GM20431 (cell line): ENCODE measurements at regions not wholly inside any gene's neighbourhood (a gene's known extent, or its start where the extent isn't known, plus 50 kb on each side); places are given as distances from the start of the nearest gene placed in this dataset.

Experiments
- in situ Hi-C: fragments of 300-500 bp; cut with MseI, MboI; formaldehyde crosslinking; loops from one replicate; pipeline ENCODE4 v1.15.0; 2020; ENCODE audit warnings: low sequenced_read_pairs; ENCODE audit not compliant: unreplicated experiment

GRCh38 chr18:51510020-51510419, 312.5 kb upstream of the MEX3C start:
- in situ Hi-C loops, result no loop called here

GRCh38 chr18:51513517-51513916, 316.0 kb upstream of the MEX3C start:
- in situ Hi-C loops, result no loop called here

GRCh38 chr18:51514128-51514527, 316.6 kb upstream of the MEX3C start:
- in situ Hi-C loops, result no loop called here

- in situ Hi-C loops, result no loop called here
Observed at GRCh38 chr18:51516478-51517038, 319.1 kb upstream of the MEX3C start.

- in situ Hi-C loops, result no loop called here
Observed at GRCh38 chr18:51519571-51519970, 322.1 kb upstream of the MEX3C start.

- in situ Hi-C loops, result no loop called here
Observed at GRCh38 chr18:51520676-51521180, 323.2 kb upstream of the MEX3C start.

- in situ Hi-C loops, result no loop called here
Observed at GRCh38 chr18:51522338-51522737, 324.9 kb upstream of the MEX3C start.

GRCh38 chr18:51522821-51523220, 325.3 kb upstream of the MEX3C start:
- in situ Hi-C loops, result no loop called here

- in situ Hi-C loops, result no loop called here
Observed at GRCh38 chr18:51523671-51524070, 326.2 kb upstream of the MEX3C start.

- in situ Hi-C loops, result no loop called here
Observed at GRCh38 chr18:51525453-51526225, 328.2 kb upstream of the MEX3C start.

- in situ Hi-C loops, result no loop called here
Observed at GRCh38 chr18:51527826-51528225, 330.3 kb upstream of the MEX3C start.

- in situ Hi-C loops, result no loop called here
Observed at GRCh38 chr18:51531501-51531900, 334.0 kb upstream of the MEX3C start.

- in situ Hi-C loops, result no loop called here
Observed at GRCh38 chr18:51537487-51537886, 340.0 kb upstream of the MEX3C start.

GRCh38 chr18:51540562-51540961, 343.1 kb upstream of the MEX3C start:
- in situ Hi-C loops, result no loop called here

- in situ Hi-C loops, result no loop called here
Observed at GRCh38 chr18:51541230-51541629, 343.7 kb upstream of the MEX3C start.

GRCh38 chr18:51543658-51544155, 346.2 kb upstream of the MEX3C start:
- in situ Hi-C loops, result no loop called here

GRCh38 chr18:51545446-51545845, 348.0 kb upstream of the MEX3C start:
- in situ Hi-C loops, result no loop called here

GRCh38 chr18:51559198-51559901, 361.9 kb upstream of the MEX3C start:
- in situ Hi-C loops, result no loop called here

- in situ Hi-C loops, result no loop called here
Observed at GRCh38 chr18:51559902-51560287, 362.4 kb upstream of the MEX3C start.

GRCh38 chr18:51561821-51562220, 364.3 kb upstream of the MEX3C start:
- in situ Hi-C loops, result no loop called here

- in situ Hi-C loops, result no loop called here
Observed at GRCh38 chr18:51562866-51563265, 365.4 kb upstream of the MEX3C start.
